K562 (cell line): ENCODE measurements at regions not wholly inside any gene's neighbourhood (a gene's known extent, or its start where the extent isn't known, plus 50 kb on each side); places are given as distances from the start of the nearest gene placed in this dataset.

Experiments used
- ADNP ChIP-seq: fragments of 200-800 bp; sonication (Bioruptor generic); IDR thresholded peaks from 2 replicates; pipeline ENCODE4 v1.6.1; 2016; ENCODE audit warnings: missing genetic modification characterization, missing compliant biosample characterization
- GATAD2B ChIP-seq: fragments of 450-650 bp; IDR thresholded peaks from 2 replicates; pipeline ENCODE4 v1.6.1; 2017; ENCODE audit warnings: mild to moderate bottlenecking, borderline replicate concordance
- HIVEP1 ChIP-seq: fragments of 250-450 bp; sonication (Bioruptor Pico); IDR thresholded peaks from 2 replicates; pipeline ENCODE4 v1.4.0; 2020; ENCODE audit warnings: mild to moderate bottlenecking
- MTF1 ChIP-seq: fragments of 250-450 bp; sonication (Bioruptor Pico); IDR thresholded peaks from 2 replicates; pipeline ENCODE4 v1.9.0; 2021; ENCODE audit warnings: moderate library complexity, mild to moderate bottlenecking, inconsistent platforms, borderline replicate concordance
- RBFOX2 ChIP-seq: fragments of 200-400 bp; formaldehyde crosslinking; IDR thresholded peaks from 2 replicates; pipeline ENCODE4 v1.6.1; 2017; ENCODE audit warnings: low read depth, mild to moderate bottlenecking, low read length, moderate library complexity
- STAT5A ChIP-seq: IDR thresholded peaks from 2 replicates; pipeline ENCODE4 v1.6.1; 2012; ENCODE audit warnings: low read length, inconsistent platforms, borderline replicate concordance
- ZBED1 ChIP-seq: IDR thresholded peaks from 2 replicates; pipeline ENCODE4 v1.6.1; 2014
- ZNF23 ChIP-seq: fragments of 250-450 bp; sonication (Bioruptor Pico); IDR thresholded peaks from 2 replicates; pipeline ENCODE4 v1.4.0; 2020; ENCODE audit warnings: mild to moderate bottlenecking
- TF ChIP-seq, protein P1 (sequence below): fragments of 450-650 bp; IDR thresholded peaks from 2 replicates; pipeline ENCODE4 v1.6.1; 2018; ENCODE audit warnings: mild to moderate bottlenecking, low read depth; ENCODE audit not compliant: partially characterized antibody
- TF ChIP-seq, protein P2 (sequence below): fragments of 450-650 bp; IDR thresholded peaks from 2 replicates; pipeline ENCODE4 v1.7.1; 2018; ENCODE audit warnings: mild to moderate bottlenecking, low read depth; ENCODE audit not compliant: partially characterized antibody
- TF ChIP-seq, protein P3 (sequence below): fragments of 250-450 bp; sonication (Bioruptor Pico); IDR thresholded peaks from 2 replicates; pipeline ENCODE4 v1.4.0; 2020; ENCODE audit warnings: mild to moderate bottlenecking, moderate library complexity, borderline replicate concordance

DNA sequence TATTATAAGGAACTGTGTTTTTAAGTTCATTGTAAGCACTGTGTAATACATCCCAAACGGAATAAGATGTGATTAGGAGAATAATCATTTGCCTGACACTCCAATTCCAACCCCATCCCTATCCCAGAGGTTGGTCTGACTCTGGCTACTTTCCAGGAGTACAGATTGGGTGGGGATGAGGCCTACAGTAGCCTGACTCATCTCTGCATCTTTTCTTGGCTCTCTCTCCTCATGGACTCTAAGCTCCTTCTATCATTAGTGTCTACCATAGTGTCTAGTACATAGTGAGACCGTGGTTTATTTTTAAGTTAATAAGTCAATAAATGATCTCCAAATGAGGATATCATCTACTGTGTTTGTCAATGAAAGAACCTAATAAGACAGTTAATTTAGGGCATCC lies 92.2 kb upstream of the CNKSR3 start (continued):
- TF ChIP-seq, protein P1, sequence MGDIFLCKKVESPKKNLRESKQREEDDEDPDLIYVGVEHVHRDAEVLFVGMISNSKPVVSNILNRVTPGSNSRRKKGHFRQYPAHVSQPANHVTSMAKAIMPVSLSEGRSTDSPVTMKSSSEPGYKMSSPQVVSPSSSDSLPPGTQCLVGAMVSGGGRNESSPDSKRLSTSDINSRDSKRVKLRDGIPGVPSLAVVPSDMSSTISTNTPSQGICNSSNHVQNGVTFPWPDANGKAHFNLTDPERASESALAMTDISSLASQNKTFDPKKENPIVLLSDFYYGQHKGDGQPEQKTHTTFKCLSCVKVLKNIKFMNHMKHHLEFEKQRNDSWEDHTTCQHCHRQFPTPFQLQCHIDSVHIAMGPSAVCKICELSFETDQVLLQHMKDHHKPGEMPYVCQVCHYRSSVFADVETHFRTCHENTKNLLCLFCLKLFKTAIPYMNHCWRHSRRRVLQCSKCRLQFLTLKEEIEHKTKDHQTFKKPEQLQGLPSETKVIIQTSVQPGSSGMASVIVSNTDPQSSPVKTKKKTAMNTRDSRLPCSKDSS: no peak
- TF ChIP-seq ZBED1: no peak
- no peak for TF ChIP-seq STAT5A
- TF ChIP-seq, protein P2, sequence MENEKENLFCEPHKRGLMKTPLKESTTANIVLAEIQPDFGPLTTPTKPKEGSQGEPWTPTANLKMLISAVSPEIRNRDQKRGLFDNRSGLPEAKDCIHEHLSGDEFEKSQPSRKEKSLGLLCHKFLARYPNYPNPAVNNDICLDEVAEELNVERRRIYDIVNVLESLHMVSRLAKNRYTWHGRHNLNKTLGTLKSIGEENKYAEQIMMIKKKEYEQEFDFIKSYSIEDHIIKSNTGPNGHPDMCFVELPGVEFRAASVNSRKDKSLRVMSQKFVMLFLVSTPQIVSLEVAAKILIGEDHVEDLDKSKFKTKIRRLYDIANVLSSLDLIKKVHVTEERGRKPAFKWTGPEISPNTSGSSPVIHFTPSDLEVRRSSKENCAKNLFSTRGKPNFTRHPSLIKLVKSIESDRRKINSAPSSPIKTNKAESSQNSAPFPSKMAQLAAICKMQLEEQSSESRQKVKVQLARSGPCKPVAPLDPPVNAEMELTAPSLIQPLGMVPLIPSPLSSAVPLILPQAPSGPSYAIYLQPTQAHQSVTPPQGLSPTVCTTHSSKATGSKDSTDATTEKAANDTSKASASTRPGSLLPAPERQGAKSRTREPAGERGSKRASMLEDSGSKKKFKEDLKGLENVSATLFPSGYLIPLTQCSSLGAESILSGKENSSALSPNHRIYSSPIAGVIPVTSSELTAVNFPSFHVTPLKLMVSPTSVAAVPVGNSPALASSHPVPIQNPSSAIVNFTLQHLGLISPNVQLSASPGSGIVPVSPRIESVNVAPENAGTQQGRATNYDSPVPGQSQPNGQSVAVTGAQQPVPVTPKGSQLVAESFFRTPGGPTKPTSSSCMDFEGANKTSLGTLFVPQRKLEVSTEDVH: no peak
- no peak for TF ChIP-seq ADNP (tag)
- TF ChIP-seq GATAD2B: no peak
- no peak for TF ChIP-seq MTF1 (CRISPR knock-in tag)
- no peak for TF ChIP-seq ZNF23 (CRISPR knock-in tag)
- no peak for TF ChIP-seq HIVEP1
- TF ChIP-seq, protein P3, sequence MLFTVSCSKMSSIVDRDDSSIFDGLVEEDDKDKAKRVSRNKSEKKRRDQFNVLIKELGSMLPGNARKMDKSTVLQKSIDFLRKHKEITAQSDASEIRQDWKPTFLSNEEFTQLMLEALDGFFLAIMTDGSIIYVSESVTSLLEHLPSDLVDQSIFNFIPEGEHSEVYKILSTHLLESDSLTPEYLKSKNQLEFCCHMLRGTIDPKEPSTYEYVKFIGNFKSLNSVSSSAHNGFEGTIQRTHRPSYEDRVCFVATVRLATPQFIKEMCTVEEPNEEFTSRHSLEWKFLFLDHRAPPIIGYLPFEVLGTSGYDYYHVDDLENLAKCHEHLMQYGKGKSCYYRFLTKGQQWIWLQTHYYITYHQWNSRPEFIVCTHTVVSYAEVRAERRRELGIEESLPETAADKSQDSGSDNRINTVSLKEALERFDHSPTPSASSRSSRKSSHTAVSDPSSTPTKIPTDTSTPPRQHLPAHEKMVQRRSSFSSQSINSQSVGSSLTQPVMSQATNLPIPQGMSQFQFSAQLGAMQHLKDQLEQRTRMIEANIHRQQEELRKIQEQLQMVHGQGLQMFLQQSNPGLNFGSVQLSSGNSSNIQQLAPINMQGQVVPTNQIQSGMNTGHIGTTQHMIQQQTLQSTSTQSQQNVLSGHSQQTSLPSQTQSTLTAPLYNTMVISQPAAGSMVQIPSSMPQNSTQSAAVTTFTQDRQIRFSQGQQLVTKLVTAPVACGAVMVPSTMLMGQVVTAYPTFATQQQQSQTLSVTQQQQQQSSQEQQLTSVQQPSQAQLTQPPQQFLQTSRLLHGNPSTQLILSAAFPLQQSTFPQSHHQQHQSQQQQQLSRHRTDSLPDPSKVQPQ (CRISPR knock-in tag): no peak
- no peak for TF ChIP-seq RBFOX2
- TF ChIP-seq, all 486 proteins: peak for 0
